COR-L47 (cell line): ENCODE measurements at regions not wholly inside any gene's neighbourhood (a gene's known extent, or its start where the extent isn't known, plus 50 kb on each side); places are given as distances from the start of the nearest gene placed in this dataset.

Experiments
- DNase-seq: peaks from one replicate; lab custom pipeline; 2025; lab: John Stamatoyannopoulos, UW

GRCh38 chr2:116645155-116645554 is 1169.3 kb upstream of the DDX18 start:
- DNase-seq, result no peak

GRCh38 chr2:116668691-116669090 is 1145.8 kb upstream of the DDX18 start:
- DNase-seq, result no peak

GRCh38 chr2:116669782-116670181 is 1144.7 kb upstream of the DDX18 start:
- DNase-seq, result no peak

GRCh38 chr2:116674188-116674587 is 1140.3 kb upstream of the DDX18 start:
- no peak for DNase-seq

- no peak for DNase-seq
Measured at GRCh38 chr2:116676776-116677175, 1137.7 kb upstream of the DDX18 start.

- DNase-seq, result no peak
Measured at GRCh38 chr2:116680256-116680936, 1134.1 kb upstream of the DDX18 start.

GRCh38 chr2:116687371-116687770 is 1127.1 kb upstream of the DDX18 start:
- DNase-seq, result no peak

- DNase-seq, result no peak
Measured at GRCh38 chr2:116692988-116693387, 1121.5 kb upstream of the DDX18 start.

- DNase-seq, result peak; percentile 80
Measured at GRCh38 chr2:116696223-116696622, 1118.3 kb upstream of the DDX18 start.

GRCh38 chr2:116696903-116697302 is 1117.6 kb upstream of the DDX18 start:
- no peak for DNase-seq

- DNase-seq, result no peak
Measured at GRCh38 chr2:116706396-116706795, 1108.1 kb upstream of the DDX18 start.

GRCh38 chr2:116716038-116716437 is 1098.5 kb upstream of the DDX18 start:
- DNase-seq, result no peak

- DNase-seq, result no peak
Measured at GRCh38 chr2:116716444-116716843, 1098.0 kb upstream of the DDX18 start.

- no peak for DNase-seq
Measured at GRCh38 chr2:116717832-116718231, 1096.7 kb upstream of the DDX18 start.

- DNase-seq, result no peak
Measured at GRCh38 chr2:116718451-116718850, 1096.0 kb upstream of the DDX18 start.

GRCh38 chr2:116719836-116720235 is 1094.7 kb upstream of the DDX18 start:
- peak; percentile 97 for DNase-seq

- no peak for DNase-seq
Measured at GRCh38 chr2:116724550-116724949, 1089.9 kb upstream of the DDX18 start.

- DNase-seq, result no peak
Measured at GRCh38 chr2:116732322-116732721, 1082.2 kb upstream of the DDX18 start.

- peak; percentile 80 for DNase-seq
Measured at GRCh38 chr2:116733699-116734098, 1080.8 kb upstream of the DDX18 start.

- no peak for DNase-seq
Measured at GRCh38 chr2:116737951-116738350, 1076.5 kb upstream of the DDX18 start.

GRCh38 chr2:116747103-116747502 is 1067.4 kb upstream of the DDX18 start:
- no peak for DNase-seq

GRCh38 chr2:116749994-116750393 is 1064.5 kb upstream of the DDX18 start:
- DNase-seq, result no peak

- no peak for DNase-seq
Measured at GRCh38 chr2:116754381-116755101, 1060.0 kb upstream of the DDX18 start.

GRCh38 chr2:116761864-116762263 is 1052.6 kb upstream of the DDX18 start:
- DNase-seq, result no peak
